ENCODE measurements at regions not wholly inside any gene's neighbourhood (a gene's known extent, or its start where the extent isn't known, plus 50 kb on each side); places are given as distances from the start of the nearest gene placed in this dataset.
"Not testable (repeated sequence)": the region's sequence is repeated elsewhere in the genome, so short reads cannot be mapped to it uniquely, and the experiment has no call there.

DNA sequence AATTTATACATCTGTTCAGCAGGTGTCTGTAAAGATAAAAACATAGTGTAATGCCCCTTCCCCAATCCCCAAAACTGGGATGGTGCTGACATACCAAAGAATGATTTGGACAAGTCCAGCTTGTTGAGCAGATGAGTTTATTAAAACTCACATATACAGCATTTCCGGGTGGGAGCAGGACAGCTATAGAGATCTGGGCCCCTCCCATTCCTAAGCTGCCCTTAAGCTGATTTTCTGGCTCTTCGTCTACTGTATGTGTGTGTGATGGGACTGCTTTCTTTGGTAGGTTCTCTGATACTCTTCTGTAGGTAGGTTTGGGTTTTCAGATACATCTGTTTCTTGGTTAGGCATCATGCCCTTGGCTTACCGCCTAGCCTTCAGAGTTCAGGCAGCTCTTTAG lies 703.7 kb upstream of the PCDH10 start:
- Histone ChIP-seq H3K9me3 (ENCODE audit: control insufficient read depth, insufficient read depth, low read length) (no peaks in the 10 kb centered on the region), H3K27me3 (ENCODE audit: control insufficient read depth, insufficient read depth, low read length) (no peaks in the 10 kb centered on the region), H3K4me3 (ENCODE audit: low read depth, low read length) (no peak overlapping the region), H3K27ac (ENCODE audit: low read depth, low read length) (no peak overlapping the region)
- DNase-seq (ENCODE audit: low read depth, low spot score) = no peak
- TF ChIP-seq, protein P1, sequence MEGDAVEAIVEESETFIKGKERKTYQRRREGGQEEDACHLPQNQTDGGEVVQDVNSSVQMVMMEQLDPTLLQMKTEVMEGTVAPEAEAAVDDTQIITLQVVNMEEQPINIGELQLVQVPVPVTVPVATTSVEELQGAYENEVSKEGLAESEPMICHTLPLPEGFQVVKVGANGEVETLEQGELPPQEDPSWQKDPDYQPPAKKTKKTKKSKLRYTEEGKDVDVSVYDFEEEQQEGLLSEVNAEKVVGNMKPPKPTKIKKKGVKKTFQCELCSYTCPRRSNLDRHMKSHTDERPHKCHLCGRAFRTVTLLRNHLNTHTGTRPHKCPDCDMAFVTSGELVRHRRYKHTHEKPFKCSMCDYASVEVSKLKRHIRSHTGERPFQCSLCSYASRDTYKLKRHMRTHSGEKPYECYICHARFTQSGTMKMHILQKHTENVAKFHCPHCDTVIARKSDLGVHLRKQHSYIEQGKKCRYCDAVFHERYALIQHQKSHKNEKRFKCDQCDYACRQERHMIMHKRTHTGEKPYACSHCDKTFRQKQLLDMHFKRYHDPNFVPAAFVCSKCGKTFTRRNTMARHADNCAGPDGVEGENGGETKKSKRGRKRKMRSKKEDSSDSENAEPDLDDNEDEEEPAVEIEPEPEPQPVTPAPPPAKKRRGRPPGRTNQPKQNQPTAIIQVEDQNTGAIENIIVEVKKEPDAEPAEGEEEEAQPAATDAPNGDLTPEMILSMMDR (IDR thresholded peaks at IDR 0.05; ENCODE audit: low read depth, low read length) = no peak
- CTCF ChIA-PET = interaction anchor here (0.6 kb wide), 1 partner anchor 415 kb away, joined by 7 read pairs; no protein-coding TSS in a partner anchor
- POLR2A ChIA-PET = no interaction called here

DNA sequence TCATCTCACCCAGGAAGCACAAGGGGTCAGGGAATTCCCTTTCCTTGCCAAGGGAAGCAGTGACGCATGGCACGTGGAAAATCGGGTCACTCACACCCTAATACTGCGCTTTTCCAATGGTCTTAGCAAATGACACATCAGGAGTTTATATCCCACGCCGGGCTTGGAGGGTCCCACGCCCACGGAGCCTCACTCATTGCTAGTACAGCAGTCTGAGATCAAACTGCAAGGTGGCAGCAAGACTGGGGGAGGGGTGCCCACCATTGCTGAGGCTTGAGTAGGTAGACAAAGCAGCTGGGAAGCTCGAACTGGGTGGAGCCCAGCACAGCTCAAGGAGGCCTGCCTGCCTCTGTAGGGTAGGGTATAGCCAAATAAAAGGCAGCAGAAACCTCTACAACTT lies 691.1 kb upstream of the PCDH10 start:
- DNase-seq (ENCODE audit: low read depth, low spot score); H3K27me3 ChIP-seq (ENCODE audit: control insufficient read depth, insufficient read depth, low read length); CTCF ChIA-PET; H3K4me3 ChIP-seq (ENCODE audit: low read depth, low read length); H3K9me3 ChIP-seq (ENCODE audit: control insufficient read depth, insufficient read depth, low read length); H3K27ac ChIP-seq (ENCODE audit: low read depth, low read length); POLR2A ChIA-PET: not testable (repeated sequence)

DNA sequence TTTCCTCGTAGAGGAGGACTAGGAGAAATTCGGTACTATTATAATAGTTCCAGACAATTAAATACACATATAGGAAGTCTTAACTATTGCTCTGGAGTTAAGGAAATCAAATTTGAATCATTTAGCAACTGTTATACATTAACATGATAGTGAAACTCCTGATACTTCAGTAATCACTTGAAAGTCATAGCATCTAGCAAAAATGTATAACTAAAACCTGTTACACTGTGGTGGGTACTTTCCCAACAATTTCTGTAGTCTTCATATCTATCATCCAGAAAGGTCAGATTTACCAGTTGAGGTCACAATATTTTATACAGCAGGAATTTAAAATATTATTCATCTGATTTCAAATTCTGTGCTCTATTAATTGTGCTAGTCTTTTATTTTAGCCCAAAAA lies 669.6 kb upstream of the PCDH10 start:
- H3K9me3 ChIP-seq (ENCODE audit: control insufficient read depth, insufficient read depth, low read length) = no peaks in the 10 kb centered on the region
- H3K27me3 ChIP-seq (ENCODE audit: control insufficient read depth, insufficient read depth, low read length) = no peaks in the 10 kb centered on the region
- DNase-seq (ENCODE audit: low read depth, low spot score) = no peak
- no peak overlapping the region for H3K4me3 ChIP-seq (ENCODE audit: low read depth, low read length)
- ChIA-PET POLR2A (no interaction called here), CTCF (no interaction called here)
- no peak overlapping the region for H3K27ac ChIP-seq (ENCODE audit: low read depth, low read length)
- TF ChIP-seq, protein P1 (IDR thresholded peaks at IDR 0.05; ENCODE audit: low read depth, low read length) = no peak

DNA sequence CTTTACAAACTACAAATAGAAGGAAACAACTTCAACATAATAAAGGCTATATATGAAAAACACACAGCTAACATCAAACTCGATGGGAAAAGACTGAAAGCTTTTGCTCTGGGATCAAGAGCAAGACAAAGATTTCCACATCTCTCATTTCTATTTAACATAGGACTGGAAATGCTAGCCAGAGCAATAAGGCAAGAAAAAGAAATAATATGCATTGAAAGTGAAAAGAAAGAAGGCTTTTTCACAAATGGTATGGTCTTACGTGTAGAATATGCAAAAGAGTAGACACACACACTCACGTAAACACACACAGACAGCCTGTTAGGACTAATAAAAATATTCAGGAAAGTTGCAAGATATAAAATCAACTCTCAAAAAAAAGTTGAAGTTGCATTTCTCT lies 660.5 kb upstream of the PCDH10 start:
- no peaks in the 10 kb centered on the region for H3K9me3 ChIP-seq (ENCODE audit: control insufficient read depth, insufficient read depth, low read length)
- ChIA-PET CTCF (no interaction called here), POLR2A (no interaction called here)
- TF ChIP-seq, protein P1 (IDR thresholded peaks at IDR 0.05; ENCODE audit: low read depth, low read length) = no peak
- no peak for DNase-seq (ENCODE audit: low read depth, low spot score)
- H3K4me3 ChIP-seq (ENCODE audit: low read depth, low read length) = no peak overlapping the region
- no peak overlapping the region for H3K27ac ChIP-seq (ENCODE audit: low read depth, low read length)
- no peaks in the 10 kb centered on the region for H3K27me3 ChIP-seq (ENCODE audit: control insufficient read depth, insufficient read depth, low read length)

DNA sequence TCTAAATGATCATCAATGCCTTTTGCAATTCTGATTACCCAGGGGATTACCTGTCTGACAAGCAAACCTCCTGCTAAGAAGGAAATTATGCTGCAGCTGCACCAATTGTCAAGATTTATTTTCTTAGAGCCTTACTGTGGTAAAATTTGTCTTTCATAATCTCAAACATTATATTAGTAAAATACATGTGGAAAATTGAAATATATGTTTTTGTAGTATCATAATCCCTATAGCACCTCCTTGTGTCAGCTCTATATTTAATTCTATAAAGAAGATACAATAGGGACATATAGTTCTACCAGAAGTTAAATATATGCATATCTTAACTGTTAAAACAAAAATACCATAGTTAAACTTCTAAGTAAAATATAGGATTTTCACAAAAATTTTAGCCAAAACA lies 655.6 kb upstream of the PCDH10 start:
- TF ChIP-seq, protein P1 (IDR thresholded peaks at IDR 0.05; ENCODE audit: low read depth, low read length) = no peak
- H3K27ac ChIP-seq (ENCODE audit: low read depth, low read length) = no peak overlapping the region
- no peaks in the 10 kb centered on the region for H3K27me3 ChIP-seq (ENCODE audit: control insufficient read depth, insufficient read depth, low read length)
- DNase-seq (ENCODE audit: low read depth, low spot score) = no peak
- ChIA-PET CTCF (no interaction called here), POLR2A (no interaction called here)
- no peak overlapping the region for H3K4me3 ChIP-seq (ENCODE audit: low read depth, low read length)
- no peaks in the 10 kb centered on the region for H3K9me3 ChIP-seq (ENCODE audit: control insufficient read depth, insufficient read depth, low read length)

DNA sequence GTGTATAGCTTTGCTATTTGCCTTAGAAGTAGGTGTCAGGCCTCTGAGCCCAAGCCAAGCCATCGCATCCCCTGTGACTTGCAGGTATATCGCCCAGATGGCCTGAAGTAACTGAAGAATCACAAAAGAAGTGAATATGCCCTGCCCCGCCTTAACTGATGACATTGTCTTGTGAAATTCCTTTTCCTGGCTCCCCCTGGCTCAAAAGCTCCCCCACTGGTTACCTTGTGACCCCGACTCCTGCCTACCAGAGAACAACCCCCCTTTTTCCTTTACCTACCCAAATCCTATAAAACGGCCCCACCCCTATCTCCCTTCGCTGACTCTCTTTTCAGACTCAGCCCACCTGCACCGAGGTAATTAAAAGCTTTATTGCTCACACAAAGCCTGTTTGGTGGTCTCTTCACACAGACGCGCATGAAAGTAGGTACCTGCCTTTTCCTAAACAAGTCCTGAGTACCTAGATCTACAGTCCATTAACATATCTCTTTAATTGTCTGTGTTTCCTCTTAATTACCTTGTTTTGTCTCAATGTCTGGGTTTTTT lies 653.8 kb upstream of the PCDH10 start:
- H3K9me3 ChIP-seq (ENCODE audit: control insufficient read depth, insufficient read depth, low read length); H3K27ac ChIP-seq (ENCODE audit: low read depth, low read length); H3K27me3 ChIP-seq (ENCODE audit: control insufficient read depth, insufficient read depth, low read length); DNase-seq (ENCODE audit: low read depth, low spot score); H3K4me3 ChIP-seq (ENCODE audit: low read depth, low read length): not testable (repeated sequence)
- ChIA-PET CTCF (interaction anchor here (0.6 kb wide), 1 partner anchor 52 kb away, joined by 3 read pairs; no protein-coding TSS in a partner anchor), POLR2A (interaction anchor here (0.6 kb wide), 1 partner anchor 148 kb away, joined by 4 read pairs; no protein-coding TSS in a partner anchor)

Data from AG04450 (cell line).